ENCODE measurements at regions not wholly inside any gene's neighbourhood (a gene's known extent, or its start where the extent isn't known, plus 50 kb on each side); places are given as distances from the start of the nearest gene placed in this dataset.

DNA sequence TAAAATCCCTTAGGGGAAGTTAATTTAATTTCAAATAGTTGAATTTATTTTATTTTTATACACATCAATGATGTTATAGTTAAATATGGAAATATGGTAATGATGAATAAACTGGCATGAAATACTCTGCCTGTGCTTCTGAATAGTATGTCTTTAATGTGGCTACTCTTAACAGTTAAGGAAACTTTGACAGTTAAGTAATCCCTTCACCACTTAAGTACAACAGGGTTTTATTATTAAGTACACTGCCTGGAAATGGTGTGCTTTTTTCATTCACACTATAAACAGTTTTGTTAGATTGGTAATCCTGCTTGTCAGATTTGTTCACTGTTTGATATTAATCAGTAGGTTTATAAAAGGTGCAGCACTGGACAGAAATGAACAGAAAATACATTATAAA is 412.0 kb upstream of the ZEB2 start:
- H3K36me3 ChIP-seq (ENCODE audit: insufficient read depth, low read length, poor library complexity, severe bottlenecking): no peaks in the 10 kb centered on the region
- no TSS peak for BruUV-seq (replicated peaks)
- no peak for DNase-seq (ENCODE audit: low spot score)
- CTCF ChIA-PET: no interaction called here
- intact Hi-C loops (cut with micrococcal nuclease; ENCODE audit: unreplicated experiment): no loop called here
- H3K4me3 ChIP-seq (ENCODE audit: low read depth, low read length, poor library complexity, severe bottlenecking): no peak overlapping the region
- H3K4me1 ChIP-seq (ENCODE audit: insufficient read depth, low read length, poor library complexity, severe bottlenecking): peaks cover 21% of the 10 kb centered on the region
- TF ChIP-seq EZH2 (IDR thresholded peaks at IDR 0.05; ENCODE audit: borderline replicate concordance, low read depth, low read length, poor library complexity, severe bottlenecking) (no peak), CTCF (conservative IDR thresholded peaks at IDR 0.05; ENCODE audit: low read depth, low read length) (no peak)
- H3K9me3 ChIP-seq (ENCODE audit: low read depth, low read length, poor library complexity, severe bottlenecking): peaks cover 17% of the 10 kb centered on the region
- no peaks in the 10 kb centered on the region for H3K27me3 ChIP-seq (replicated peaks; ENCODE audit: insufficient read depth, low read depth, low read length, poor library complexity)
- H3K27ac ChIP-seq (ENCODE audit: low read depth, low read length, poor library complexity, severe bottlenecking): no peak overlapping the region
- POLR2A ChIA-PET (ENCODE audit: low non-redundant PET): interaction anchor here (0.6 kb wide), 1 partner anchor 22 kb away, joined by 6 read pairs; no protein-coding TSS in a partner anchor

DNA sequence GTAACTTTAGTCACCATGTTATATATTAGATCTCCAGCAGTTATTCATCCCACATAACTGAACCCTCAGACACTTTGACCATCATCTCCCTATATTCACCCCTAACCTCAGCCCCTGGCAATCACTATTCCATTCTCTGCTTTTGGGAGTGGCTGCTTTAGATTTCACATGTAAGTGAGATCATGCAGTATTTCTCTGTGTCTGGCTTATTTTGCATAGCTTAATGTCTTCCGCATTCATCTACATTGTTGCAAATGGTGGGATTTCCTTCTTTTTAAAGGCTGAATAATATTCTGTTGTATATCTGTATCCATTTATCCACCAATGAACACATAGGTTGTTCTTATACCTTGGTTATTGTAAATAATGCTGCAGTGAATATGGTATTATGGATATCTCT is 411.6 kb upstream of the ZEB2 start:
- Histone ChIP-seq H3K4me3 (ENCODE audit: low read depth, low read length, poor library complexity, severe bottlenecking) (no peak overlapping the region), H3K9me3 (ENCODE audit: low read depth, low read length, poor library complexity, severe bottlenecking) (peaks cover 18% of the 10 kb centered on the region), H3K36me3 (ENCODE audit: insufficient read depth, low read length, poor library complexity, severe bottlenecking) (no peaks in the 10 kb centered on the region), H3K27me3 (replicated peaks; ENCODE audit: insufficient read depth, low read depth, low read length, poor library complexity) (no peaks in the 10 kb centered on the region), H3K4me1 (ENCODE audit: insufficient read depth, low read length, poor library complexity, severe bottlenecking) (peaks cover 16% of the 10 kb centered on the region), H3K27ac (ENCODE audit: low read depth, low read length, poor library complexity, severe bottlenecking) (no peak overlapping the region)
- intact Hi-C loops (cut with micrococcal nuclease; ENCODE audit: unreplicated experiment): no loop called here
- CTCF ChIA-PET: no interaction called here
- POLR2A ChIA-PET (ENCODE audit: low non-redundant PET): no interaction called here
- TF ChIP-seq EZH2 (IDR thresholded peaks at IDR 0.05; ENCODE audit: borderline replicate concordance, low read depth, low read length, poor library complexity, severe bottlenecking) (no peak), CTCF (conservative IDR thresholded peaks at IDR 0.05; ENCODE audit: low read depth, low read length) (no peak)
- no peak for DNase-seq (ENCODE audit: low spot score)
- no TSS peak for BruUV-seq (replicated peaks)

GRCh38 chr2:144927429-144927828 is 407.5 kb upstream of the ZEB2 start:
- intact Hi-C loops (cut with micrococcal nuclease; ENCODE audit: unreplicated experiment): no loop called here
- POLR2A ChIA-PET (ENCODE audit: low non-redundant PET): no interaction called here
- Histone ChIP-seq H3K27me3 (replicated peaks; ENCODE audit: insufficient read depth, low read depth, low read length, poor library complexity) (no peaks in the 10 kb centered on the region), H3K36me3 (ENCODE audit: insufficient read depth, low read length, poor library complexity, severe bottlenecking) (no peaks in the 10 kb centered on the region), H3K27ac (ENCODE audit: low read depth, low read length, poor library complexity, severe bottlenecking) (no peak overlapping the region), H3K4me1 (ENCODE audit: insufficient read depth, low read length, poor library complexity, severe bottlenecking) (peaks cover 22% of the 10 kb centered on the region), H3K4me3 (ENCODE audit: low read depth, low read length, poor library complexity, severe bottlenecking) (no peak overlapping the region), H3K9me3 (ENCODE audit: low read depth, low read length, poor library complexity, severe bottlenecking) (peaks cover 29% of the 10 kb centered on the region)
- CTCF ChIA-PET: no interaction called here
- no peak for TF ChIP-seq EZH2 (IDR thresholded peaks at IDR 0.05; ENCODE audit: borderline replicate concordance, low read depth, low read length, poor library complexity, severe bottlenecking)
- no peak for DNase-seq (ENCODE audit: low spot score)
- BruUV-seq (replicated peaks): no TSS peak

GRCh38 chr2:144925886-144926285 is 406.0 kb upstream of the ZEB2 start:
- no TSS peak for BruUV-seq (replicated peaks)
- Histone ChIP-seq H3K36me3 (ENCODE audit: insufficient read depth, low read length, poor library complexity, severe bottlenecking) (no peaks in the 10 kb centered on the region), H3K4me1 (ENCODE audit: insufficient read depth, low read length, poor library complexity, severe bottlenecking) (peaks cover 18% of the 10 kb centered on the region), H3K27ac (ENCODE audit: low read depth, low read length, poor library complexity, severe bottlenecking) (peak overlapping the region; percentile 22), H3K4me3 (ENCODE audit: low read depth, low read length, poor library complexity, severe bottlenecking) (no peak overlapping the region), H3K27me3 (replicated peaks; ENCODE audit: insufficient read depth, low read depth, low read length, poor library complexity) (no peaks in the 10 kb centered on the region), H3K9me3 (ENCODE audit: low read depth, low read length, poor library complexity, severe bottlenecking) (peaks cover 29% of the 10 kb centered on the region)
- CTCF ChIA-PET: no interaction called here
- POLR2A ChIA-PET (ENCODE audit: low non-redundant PET): no interaction called here
- TF ChIP-seq CTCF (conservative IDR thresholded peaks at IDR 0.05; ENCODE audit: low read depth, low read length): no peak
- TF ChIP-seq EZH2 (IDR thresholded peaks at IDR 0.05; ENCODE audit: borderline replicate concordance, low read depth, low read length, poor library complexity, severe bottlenecking): no peak
- intact Hi-C loops (cut with micrococcal nuclease; ENCODE audit: unreplicated experiment): no loop called here
- peak; percentile 27 for DNase-seq (ENCODE audit: low spot score)
